Spleen (tissue), 11 donors: ENCODE measurements at regions not wholly inside any gene's neighbourhood (a gene's known extent, or its start where the extent isn't known, plus 50 kb on each side); places are given as distances from the start of the nearest gene placed in this dataset.

ENCODE experiments used
- DNase-seq: peaks from one replicate; pipeline ENCODE4 v3.0.0-alpha.2; 2020
- H3K27ac ChIP-seq, 8 donors: fragments of 200-600 bp; sonication (generic) in 7 of 8; 1 replicate in 4 of 8; 2 replicates in 4 of 8; pipeline versions ENCODE4 v1.5.0 to v1.8.0; 2016 to 2021; ENCODE audit warnings: inconsistent platforms in 4 of 8, mild to moderate bottlenecking in 4 of 8, moderate library complexity in 1 of 8
- H3K27me3 ChIP-seq, 7 donors: fragments of 200-600 bp; sonication (generic) in 6 of 7; replicated peaks in 1 of 7; 1 replicate in 4 of 7; 2 replicates in 3 of 7; pipeline versions ENCODE4 v1.5.0 to v1.8.0; 2016 to 2021; ENCODE audit warnings: inconsistent platforms in 3 of 7, mild to moderate bottlenecking in 1 of 7
- H3K36me3 ChIP-seq, 6 donors: fragments of 200-600 bp; sonication (generic) in 5 of 6; 1 replicate in 4 of 6; 2 replicates in 2 of 6; pipeline versions ENCODE4 v1.5.0 to v1.8.0; 2016 to 2021; ENCODE audit warnings: inconsistent platforms in 2 of 6
- H3K4me1 ChIP-seq, 6 donors: fragments of 200-600 bp; sonication (generic) in 5 of 6; 1 replicate in 3 of 6; 2 replicates in 3 of 6; pipeline versions ENCODE4 v1.5.0 to v1.8.0; 2016 to 2021; ENCODE audit warnings: inconsistent platforms in 3 of 6
- H3K4me3 ChIP-seq, 8 donors: fragments of 200-600 bp; sonication (generic) in 7 of 8; 1 replicate in 4 of 8; 2 replicates in 4 of 8; pipeline versions ENCODE4 v1.5.0 to v1.8.0; 2016 to 2021; ENCODE audit warnings: inconsistent platforms in 4 of 8, mild to moderate bottlenecking in 4 of 8, moderate library complexity in 2 of 8
- H3K9me3 ChIP-seq, 8 donors: fragments of 200-600 bp; sonication (generic) in 7 of 8; 1 replicate in 4 of 8; 2 replicates in 4 of 8; pipeline versions ENCODE4 v1.5.0 to v1.8.0; 2016 to 2021; ENCODE audit warnings: inconsistent platforms in 4 of 8
- POLR2A ChIP-seq, 3 donors: fragments of 450-650 bp; IDR thresholded peaks; one replicate each; pipeline ENCODE4 v1.5.1; 2017; ENCODE audit warnings: antibody characterized with exemption in 3 of 3, mild to moderate bottlenecking in 1 of 3
- POLR2AphosphoS5 ChIP-seq, 3 donors: sonication (generic); formaldehyde crosslinking; IDR thresholded peaks; one replicate each; pipeline ENCODE4 v1.5.1; 2017; ENCODE audit warnings: antibody characterized with exemption in 3 of 3
- WGBS, 5 donors: extraction: QIAGEN DNeasy Blood & Tissue Kit in 3 of 5; methylation state at CpG; one replicate each; pipeline versions ENCODE4 v1.1.5 to v1.1.7; 2013 to 2018; 5-methylcytosine and 5-hydroxymethylcytosine counted together
- intact Hi-C: fragments of 100-400 bp; cut with DNase I; formaldehyde crosslinking; loops from one replicate; pipeline ENCODE4 v1.15.0; 2023; ENCODE audit warnings: low total_unique reads
- TF ChIP-seq, protein P1 (sequence below), 11 experiments: fragments of 200-600 bp in 7 of 11; fragments of 450-650 bp in 4 of 11; sonication (generic) in 4 of 11; IDR thresholded peaks in 8 of 11; conservative IDR thresholded peaks in 3 of 11; 1 replicate in 7 of 11; 2 replicates in 4 of 11; pipeline versions ENCODE4 v1.4.0 to v1.8.0; 2016 to 2021; ENCODE audit warnings: antibody characterized with exemption in 11 of 11, inconsistent platforms in 4 of 11, mild to moderate bottlenecking in 1 of 11
- donor health status: healthy with polysubstance abuse.
- donor health status: DM: no; HTN: no; CAD: no; lungs with moderate emphysema.
- donor health status: DM: no; HTN: no; CAD: no.
- donor health status: Bipolar disorder and iron deficiency.
- donor health status: healthy.
- donor health status: DM: no; HTN: no; CAD: no.
- donor health status: DM: yes; HTN: yes; CAD: no.

DNA sequence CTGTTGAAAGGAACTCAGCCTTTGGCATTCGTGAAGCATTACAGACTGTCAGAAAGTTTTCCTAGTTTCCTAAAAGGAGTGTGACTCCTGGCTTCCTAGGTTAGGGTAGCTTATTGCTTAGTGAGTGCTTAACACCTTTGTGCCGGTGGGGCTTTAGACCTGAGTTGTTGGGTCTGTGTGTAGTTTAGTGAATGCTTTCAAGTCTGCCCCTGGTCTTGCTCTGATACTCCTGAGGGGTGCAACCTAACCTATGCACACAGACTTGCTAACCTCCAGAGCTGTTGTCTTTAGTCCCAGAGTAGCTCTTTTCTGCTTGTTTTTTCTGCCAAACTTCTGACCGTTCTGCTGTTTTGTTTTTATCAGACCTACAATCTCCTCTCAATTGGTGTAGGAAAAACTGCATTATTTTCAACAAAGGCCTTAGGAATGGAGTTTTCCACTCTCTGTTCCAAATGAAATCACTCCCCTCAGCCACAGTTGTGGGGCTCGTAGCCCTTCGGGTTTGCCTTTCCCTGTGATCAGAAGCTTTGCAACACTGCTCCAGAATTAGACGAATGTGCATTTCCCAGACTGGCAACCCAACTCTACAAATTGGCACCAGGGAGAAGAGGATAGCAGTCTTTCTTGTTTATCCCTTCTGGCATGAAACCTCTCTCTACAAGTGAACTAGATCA lies 1399.1 kb upstream of the PCDH7 start:
- peaks cover 0 to 19% (median 6%) of the 10 kb centered on the region in 8 donors for H3K9me3 ChIP-seq
- H3K4me1 ChIP-seq: no peaks in the 10 kb centered on the region
- intact Hi-C loops: no loop called here
- no peak overlapping the region for H3K27ac ChIP-seq
- WGBS, 5 donors: 68 to 78% (median 73%) methylated on average over 6 of the region's 6 CpGs
- DNase-seq: no peak
- H3K4me3 ChIP-seq: no peak overlapping the region
- TF ChIP-seq, protein P1, sequence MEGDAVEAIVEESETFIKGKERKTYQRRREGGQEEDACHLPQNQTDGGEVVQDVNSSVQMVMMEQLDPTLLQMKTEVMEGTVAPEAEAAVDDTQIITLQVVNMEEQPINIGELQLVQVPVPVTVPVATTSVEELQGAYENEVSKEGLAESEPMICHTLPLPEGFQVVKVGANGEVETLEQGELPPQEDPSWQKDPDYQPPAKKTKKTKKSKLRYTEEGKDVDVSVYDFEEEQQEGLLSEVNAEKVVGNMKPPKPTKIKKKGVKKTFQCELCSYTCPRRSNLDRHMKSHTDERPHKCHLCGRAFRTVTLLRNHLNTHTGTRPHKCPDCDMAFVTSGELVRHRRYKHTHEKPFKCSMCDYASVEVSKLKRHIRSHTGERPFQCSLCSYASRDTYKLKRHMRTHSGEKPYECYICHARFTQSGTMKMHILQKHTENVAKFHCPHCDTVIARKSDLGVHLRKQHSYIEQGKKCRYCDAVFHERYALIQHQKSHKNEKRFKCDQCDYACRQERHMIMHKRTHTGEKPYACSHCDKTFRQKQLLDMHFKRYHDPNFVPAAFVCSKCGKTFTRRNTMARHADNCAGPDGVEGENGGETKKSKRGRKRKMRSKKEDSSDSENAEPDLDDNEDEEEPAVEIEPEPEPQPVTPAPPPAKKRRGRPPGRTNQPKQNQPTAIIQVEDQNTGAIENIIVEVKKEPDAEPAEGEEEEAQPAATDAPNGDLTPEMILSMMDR (IDR thresholded peaks at IDR 0.05 in 8 of 11, conservative IDR thresholded peaks at IDR 0.05 in 3 of 11): no peak
- no peak for TF ChIP-seq POLR2A (IDR thresholded peaks at IDR 0.05)
- no peak for TF ChIP-seq POLR2AphosphoS5 (IDR thresholded peaks at IDR 0.05)
- no peaks in the 10 kb centered on the region for H3K27me3 ChIP-seq
- no peaks in the 10 kb centered on the region for H3K36me3 ChIP-seq

DNA sequence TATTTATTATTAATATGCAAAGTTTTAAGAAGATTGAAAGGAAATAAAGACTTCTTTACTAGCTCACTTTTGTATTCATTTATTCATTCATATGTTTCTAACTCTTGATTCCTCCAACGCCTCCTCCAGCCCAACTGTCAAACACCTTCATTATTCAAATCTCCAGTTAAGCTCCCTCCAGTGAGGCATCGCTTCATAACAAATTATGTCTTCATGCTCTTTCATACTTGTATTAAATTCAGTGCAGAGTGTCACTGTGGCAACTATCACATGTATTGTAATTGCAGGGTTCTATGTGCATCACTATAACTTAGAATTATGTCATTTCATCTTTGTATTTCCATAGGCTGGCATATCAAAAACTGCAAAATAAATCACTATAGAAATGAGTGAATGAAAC lies 1394.2 kb upstream of the PCDH7 start:
- no peak for TF ChIP-seq POLR2A (IDR thresholded peaks at IDR 0.05)
- TF ChIP-seq POLR2AphosphoS5 (IDR thresholded peaks at IDR 0.05): no peak
- TF ChIP-seq, protein P1 (IDR thresholded peaks at IDR 0.05 in 8 of 11, conservative IDR thresholded peaks at IDR 0.05 in 3 of 11): no peak
- DNase-seq: no peak
- peaks cover 0 to 5% (median 0%) of the 10 kb centered on the region in 8 donors for H3K9me3 ChIP-seq
- WGBS, 5 donors: 73 to 87% (median 80%) methylated on average over 2 of the region's 2 CpGs
- intact Hi-C loops: no loop called here
- H3K4me1 ChIP-seq: no peaks in the 10 kb centered on the region
- no peaks in the 10 kb centered on the region for H3K36me3 ChIP-seq
- no peaks in the 10 kb centered on the region for H3K27me3 ChIP-seq
- H3K4me3 ChIP-seq: no peak overlapping the region
- H3K27ac ChIP-seq: no peak overlapping the region

DNA sequence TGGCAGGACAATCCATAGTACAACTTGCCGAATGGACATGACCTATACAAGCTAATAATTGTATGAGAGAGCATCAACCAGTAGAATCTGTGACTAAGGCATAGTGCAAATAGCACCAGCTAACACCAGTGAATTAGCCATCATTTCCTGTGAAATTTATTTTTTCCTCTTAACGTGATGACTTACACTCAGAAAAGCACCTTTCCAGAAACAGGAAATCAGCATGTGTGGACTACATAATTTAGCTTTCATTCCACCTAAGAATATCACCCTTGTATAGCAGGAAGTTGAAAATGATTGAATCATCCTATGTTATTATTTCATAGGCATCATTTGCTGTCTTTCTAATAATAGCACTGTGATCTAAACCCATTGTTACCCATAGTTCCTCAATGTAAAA lies 1393.4 kb upstream of the PCDH7 start:
- no peak for DNase-seq
- TF ChIP-seq POLR2A (IDR thresholded peaks at IDR 0.05): no peak
- no peak for TF ChIP-seq POLR2AphosphoS5 (IDR thresholded peaks at IDR 0.05)
- TF ChIP-seq, protein P1 (IDR thresholded peaks at IDR 0.05 in 8 of 11, conservative IDR thresholded peaks at IDR 0.05 in 3 of 11): no peak
- H3K4me3 ChIP-seq: no peak overlapping the region
- H3K36me3 ChIP-seq: no peaks in the 10 kb centered on the region
- intact Hi-C loops: no loop called here
- WGBS, 5 donors: 36 to 47% (median 40%) methylated on average over 2 of the region's 2 CpGs
- H3K4me1 ChIP-seq: no peaks in the 10 kb centered on the region
- H3K27ac ChIP-seq: no peak overlapping the region
- H3K27me3 ChIP-seq: no peaks in the 10 kb centered on the region
- H3K9me3 ChIP-seq: peaks cover 0 to 4% (median 0%) of the 10 kb centered on the region in 8 donors

DNA sequence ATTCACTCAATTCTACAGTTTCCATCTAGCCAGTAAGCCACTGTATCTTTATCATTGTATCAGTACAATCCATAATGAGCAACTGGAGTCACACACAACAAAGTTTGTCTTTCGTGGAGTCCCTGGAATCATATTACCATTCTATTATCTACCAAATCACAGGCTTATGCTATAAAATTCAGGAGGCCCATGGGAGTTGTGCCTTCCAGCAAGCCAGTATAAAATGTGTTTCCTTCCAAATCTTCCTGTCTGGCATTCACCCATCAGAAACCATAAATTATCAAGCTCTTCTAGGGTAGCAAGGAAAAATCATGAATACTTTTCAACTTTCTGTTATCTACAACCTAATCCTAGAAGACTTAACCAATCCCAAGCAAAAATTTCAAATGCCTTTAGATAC lies 1383.3 kb upstream of the PCDH7 start:
- Histone ChIP-seq H3K4me1 (no peaks in the 10 kb centered on the region), H3K27me3 (no peaks in the 10 kb centered on the region), H3K36me3 (no peaks in the 10 kb centered on the region), H3K27ac (no peak overlapping the region), H3K9me3 (peaks cover 0 to 20% (median 3%) of the 10 kb centered on the region in 8 donors), H3K4me3 (no peak overlapping the region)
- 11 to 25% (median 16%) methylated on average over 1 of the region's 1 CpG for WGBS, 5 donors
- DNase-seq: no peak
- intact Hi-C loops: no loop called here
- TF ChIP-seq POLR2AphosphoS5 (IDR thresholded peaks at IDR 0.05) (no peak), POLR2A (IDR thresholded peaks at IDR 0.05) (no peak)
- TF ChIP-seq, protein P1 (IDR thresholded peaks at IDR 0.05 in 8 of 11, conservative IDR thresholded peaks at IDR 0.05 in 3 of 11): no peak
